ENCODE measurements at regions not wholly inside any gene's neighbourhood (a gene's known extent, or its start where the extent isn't known, plus 50 kb on each side); places are given as distances from the start of the nearest gene placed in this dataset.
A peak's percentile ranks its signal among the peaks of the same experiment; 100 is the strongest.
"Not testable (repeated sequence)": the region's sequence is repeated elsewhere in the genome, so short reads cannot be mapped to it uniquely, and the experiment has no call there.

DNA sequence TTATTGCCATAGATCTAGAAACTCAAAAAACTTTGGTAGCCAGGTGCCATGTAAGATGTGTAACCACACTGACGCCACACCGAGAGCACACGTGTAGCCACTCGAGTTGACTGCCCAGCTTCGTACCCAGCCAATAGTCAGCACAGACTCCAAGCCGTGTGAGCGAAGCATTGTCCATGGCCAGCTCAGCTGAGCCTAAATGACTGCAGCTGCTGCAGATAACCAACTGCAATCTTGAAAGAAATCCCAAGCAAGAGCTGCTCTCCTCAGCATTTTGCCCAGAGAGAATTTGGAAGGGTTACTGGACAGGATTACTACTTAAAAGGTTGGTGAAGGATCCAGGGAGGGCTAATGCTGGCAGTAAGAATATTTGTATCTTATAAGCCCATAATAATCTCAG is 193.0 kb upstream of the THRB start:
- DNase-seq (ENCODE audit: low read depth): no peak

DNA sequence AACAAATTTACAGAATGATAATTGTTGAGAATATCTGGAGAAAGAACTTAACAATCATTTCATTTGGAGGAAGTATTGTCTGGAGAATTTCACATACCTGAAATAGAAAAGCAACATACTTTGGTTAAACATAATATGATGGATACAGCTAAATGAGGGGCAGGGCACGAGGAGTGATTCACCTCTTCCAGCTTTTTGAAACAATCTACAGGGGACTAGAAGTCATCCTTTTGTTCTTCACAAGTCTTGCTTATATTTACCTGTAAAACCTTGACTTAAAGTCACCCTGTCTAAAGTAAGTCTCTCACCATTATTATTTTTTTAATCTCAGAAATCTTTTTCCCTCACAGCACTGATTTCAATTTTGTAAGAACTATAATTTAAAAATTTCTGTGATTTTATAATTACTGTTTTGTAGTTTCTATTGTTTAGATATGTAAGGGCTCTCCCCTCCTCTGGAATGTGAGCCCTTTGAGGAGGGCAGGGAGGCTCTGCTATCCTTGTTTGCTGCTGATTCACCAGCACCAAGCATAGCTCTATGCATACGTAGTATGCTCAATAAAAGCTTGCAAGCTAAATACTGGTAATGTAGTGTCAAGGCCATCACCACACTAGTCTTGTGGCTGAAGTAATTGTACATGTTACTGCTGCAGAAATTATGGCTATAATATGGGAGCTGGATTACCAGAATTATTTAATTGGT is 193.9 kb upstream of the THRB start:
- DNase-seq (ENCODE audit: low read depth): no peak

DNA sequence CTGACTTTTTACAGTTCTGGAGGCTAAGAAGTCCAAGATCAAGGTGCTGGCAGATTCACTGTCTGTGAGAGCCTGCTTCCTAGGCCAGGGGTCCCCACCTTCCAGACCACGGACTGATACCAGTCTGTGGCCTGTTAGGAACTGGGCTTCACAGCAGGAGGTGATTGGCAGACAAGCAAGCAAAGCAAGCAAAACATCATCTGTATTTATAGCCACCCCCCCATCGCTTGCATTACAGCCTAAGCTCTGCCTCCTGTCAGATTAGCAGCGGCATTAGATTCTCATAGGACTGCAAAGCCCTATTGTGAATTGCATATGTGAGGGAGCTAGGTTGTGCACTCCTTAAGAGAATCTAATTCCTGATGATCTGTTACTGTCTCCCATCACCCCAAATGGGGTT is 194.7 kb upstream of the THRB start:
- DNase-seq (ENCODE audit: low read depth): no peak

DNA sequence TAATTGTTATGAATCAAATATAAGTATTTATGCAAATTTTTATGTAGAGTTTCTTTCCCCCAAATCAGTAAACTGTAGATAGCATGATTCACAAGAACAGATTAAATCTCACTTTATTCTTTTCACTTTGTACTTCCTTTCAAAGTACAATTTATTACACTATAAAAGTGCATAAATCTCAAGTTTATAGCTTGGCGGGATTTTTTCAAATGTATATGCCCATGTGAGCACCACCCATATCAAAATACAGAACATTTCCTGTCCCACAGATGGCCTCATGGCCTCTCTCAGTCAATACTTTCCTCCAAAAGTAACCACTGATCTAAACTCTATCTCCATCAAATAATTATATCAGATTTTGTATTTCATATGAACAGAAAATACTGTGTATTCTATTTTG is 196.1 kb upstream of the THRB start:
- no peak for DNase-seq (ENCODE audit: low read depth)

DNA sequence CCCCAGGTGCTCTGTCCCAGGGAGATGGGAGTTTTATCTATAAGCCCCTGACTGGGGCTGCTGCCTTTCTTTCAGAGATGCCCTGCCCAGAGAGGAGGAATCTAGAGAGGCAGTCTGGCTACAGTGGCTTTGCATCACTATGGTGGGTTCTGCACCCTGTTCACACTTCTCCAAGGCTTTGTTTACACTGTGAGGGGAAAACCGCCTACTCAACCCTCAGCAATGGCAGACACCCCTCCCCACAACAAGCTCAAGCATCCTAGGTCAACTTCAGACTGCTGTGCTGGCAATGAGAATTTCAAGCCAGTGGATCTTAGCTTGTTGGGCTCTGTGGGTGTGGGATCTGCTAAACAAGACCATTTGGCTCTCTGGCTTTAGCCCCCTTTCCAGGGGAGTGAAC is 204.4 kb upstream of the THRB start:
- not testable (repeated sequence) for DNase-seq (ENCODE audit: low read depth)

DNA sequence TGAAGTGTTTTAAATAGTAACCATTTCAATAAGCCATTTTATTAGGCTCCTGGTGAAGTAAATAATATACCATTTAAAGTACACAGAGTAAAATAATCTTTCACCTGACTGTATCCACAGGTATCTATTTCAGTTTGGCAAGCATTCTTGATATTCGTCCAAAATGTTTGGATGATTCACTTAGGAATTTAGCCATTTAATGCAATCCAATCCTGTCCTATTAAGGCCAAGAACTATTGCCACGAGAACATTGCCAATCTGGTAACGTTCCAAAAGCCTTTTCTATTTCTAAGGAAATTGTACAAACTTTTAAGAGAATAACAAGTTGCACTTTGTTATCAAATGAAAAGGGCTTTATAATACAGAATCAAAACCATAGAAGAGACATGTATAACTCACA is 209.8 kb upstream of the THRB start:
- peak; percentile 69 for DNase-seq (ENCODE audit: low read depth)

DNA sequence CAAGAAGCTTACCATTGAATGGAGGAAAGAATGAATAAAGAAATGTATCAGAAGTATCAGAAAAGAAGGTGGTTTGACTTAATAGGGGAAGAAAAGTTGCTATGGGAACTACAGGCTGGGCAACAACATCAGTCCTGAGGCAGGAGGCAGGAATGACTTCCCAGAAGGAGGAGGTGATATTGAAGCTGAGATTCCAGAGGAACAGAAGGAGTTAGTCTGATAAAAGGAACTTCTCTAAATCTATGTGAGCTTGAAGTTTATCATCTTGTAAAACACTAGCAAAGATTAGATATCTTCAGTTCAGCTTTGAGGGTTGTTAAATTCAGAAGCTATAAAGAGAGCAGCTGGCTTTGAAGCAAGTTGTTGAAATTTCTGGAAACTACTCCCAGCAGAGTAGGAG is 213.3 kb upstream of the THRB start:
- DNase-seq (ENCODE audit: low read depth): no peak

DNA sequence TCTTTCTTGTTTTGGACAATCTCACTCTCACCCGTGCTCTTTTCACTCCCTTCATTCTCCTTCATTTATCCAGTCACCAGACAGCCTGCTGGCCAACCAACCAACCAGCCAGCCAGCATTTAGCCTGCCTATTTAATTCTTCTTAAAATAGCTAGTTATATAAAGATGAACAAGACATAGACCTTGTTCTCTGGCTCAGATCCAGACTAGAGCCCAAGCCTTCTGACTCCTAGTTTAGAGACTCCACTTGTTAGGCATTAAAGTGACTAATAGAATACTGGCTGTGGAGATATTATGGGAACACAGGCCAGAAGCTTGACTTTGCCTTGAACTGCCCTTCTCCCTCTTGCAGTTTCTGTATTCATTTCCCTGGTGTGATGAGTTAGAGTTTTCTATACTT is 215.3 kb upstream of the THRB start:
- no peak for DNase-seq (ENCODE audit: low read depth)

DNA sequence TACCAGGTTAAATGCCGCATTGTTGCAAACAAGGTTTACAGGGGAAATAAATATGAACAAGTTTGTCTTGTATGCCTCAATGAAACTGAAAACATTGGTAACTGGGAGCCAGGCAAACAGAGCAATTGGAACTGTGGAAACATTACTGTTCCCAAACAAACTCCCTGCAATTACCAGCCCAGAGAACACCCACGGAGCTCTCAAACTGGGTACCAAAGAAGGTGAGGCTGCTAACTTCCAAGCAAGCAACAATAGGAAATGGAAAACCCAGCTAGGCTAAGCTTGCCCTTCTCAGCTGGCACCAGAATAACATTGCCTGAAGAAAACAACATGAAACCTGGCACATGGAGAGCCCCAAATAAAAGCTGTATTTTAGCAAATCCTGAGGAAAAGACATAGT is 218.9 kb upstream of the THRB start:
- no peak for DNase-seq (ENCODE audit: low read depth)

DNA sequence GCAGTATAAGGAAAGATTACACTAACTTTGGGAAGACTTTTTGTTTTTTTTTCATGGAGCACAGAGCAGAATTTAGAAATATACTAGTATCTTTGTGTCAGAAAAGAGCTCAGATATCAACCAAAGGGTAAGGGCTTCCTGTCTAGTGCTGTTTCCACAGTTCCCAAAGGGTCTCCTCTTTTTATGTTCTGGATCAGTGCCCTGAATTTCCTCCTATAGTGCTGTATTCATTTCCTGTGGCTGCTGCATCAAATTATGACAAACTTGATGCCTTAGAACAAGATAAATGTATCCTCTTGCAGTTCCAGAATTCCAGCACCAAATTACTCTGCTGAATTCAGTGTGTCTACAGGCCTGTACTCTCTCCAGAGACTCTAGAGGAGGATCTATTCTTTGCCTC is 219.8 kb upstream of the THRB start:
- DNase-seq (ENCODE audit: low read depth): no peak

DNA sequence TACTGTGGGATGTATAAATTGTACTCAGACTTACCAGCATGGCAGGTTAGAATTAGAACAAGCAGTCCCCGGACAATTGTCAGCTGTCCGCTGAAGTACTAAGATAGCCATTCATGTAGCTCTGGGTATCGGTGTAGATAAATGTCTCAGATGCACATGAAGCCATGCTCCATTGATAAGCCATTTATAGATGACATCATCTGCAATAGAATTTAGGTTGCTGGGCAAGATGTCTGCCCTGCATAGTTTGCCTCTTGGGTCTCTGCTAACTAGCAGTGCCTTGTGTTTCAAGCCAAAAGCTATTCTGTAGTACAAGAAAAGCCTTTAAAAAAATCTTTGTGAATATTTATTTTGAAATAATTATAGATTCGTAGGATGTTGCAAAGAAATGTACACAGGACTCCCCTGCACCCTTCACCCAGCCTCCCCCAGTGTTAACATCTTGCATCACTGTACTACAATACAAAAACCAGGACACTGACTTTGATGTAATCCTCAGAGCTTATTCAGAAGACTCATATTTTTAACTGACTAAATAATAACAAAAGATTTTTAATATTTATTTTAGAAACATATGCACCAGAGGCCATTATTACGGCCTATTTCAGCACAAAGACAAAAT is 220.6 kb upstream of the THRB start:
- no peak for DNase-seq (ENCODE audit: low read depth)

DNA sequence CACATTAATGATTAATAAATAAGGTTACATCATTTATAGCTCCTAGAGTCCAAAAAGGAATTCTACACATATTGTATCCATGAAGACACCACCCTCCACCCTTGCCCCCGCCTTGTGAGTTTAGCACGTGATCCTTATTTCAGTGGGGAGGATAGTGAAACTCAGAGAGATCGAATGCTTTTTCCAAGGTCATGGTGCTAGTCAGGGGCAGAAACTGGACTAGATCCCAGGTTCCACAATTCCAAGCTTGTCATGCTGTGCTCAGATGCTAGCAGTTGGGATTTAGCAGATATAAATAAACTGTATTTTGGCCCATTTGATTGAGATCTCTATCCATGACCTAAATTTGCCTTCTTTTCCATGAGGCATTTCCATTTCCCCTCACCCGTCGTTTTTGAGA is 227.4 kb upstream of the THRB start:
- no peak for DNase-seq (ENCODE audit: low read depth)

DNA sequence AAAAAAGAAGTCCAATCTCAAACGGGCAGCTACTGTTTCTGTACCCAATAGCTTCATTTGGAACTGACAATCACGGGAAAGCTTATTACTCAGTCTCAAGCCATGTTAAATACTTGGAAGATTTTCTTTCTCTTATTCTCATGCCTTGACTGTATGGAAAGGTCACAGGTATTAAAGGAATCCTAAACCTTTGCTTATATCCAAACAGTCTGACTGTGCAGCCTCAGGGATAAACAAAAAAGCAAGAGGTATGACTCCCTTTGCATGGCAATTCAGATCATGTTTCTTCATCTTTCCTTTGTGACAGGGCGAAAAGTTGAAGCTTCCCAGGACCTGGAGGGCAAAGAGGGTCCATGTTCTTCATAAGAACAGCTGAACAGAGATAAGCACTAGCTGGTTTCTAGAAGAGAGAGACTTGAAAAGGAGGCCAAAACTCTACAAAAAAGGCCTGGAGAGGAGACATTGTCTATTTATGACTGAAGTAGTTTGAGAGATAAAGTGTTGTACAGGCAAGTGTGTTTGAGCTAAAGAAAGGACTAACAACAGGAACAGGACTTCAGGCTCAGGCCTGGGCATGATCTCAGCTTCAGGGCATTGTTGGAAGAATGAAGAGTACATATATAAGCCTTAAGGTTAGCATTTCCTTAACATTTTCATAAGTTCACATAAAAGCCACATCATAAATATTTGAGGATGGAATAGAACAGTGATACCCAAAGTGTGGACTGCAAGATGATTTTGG is 231.0 kb upstream of the THRB start:
- no peak for DNase-seq (ENCODE audit: low read depth)

DNA sequence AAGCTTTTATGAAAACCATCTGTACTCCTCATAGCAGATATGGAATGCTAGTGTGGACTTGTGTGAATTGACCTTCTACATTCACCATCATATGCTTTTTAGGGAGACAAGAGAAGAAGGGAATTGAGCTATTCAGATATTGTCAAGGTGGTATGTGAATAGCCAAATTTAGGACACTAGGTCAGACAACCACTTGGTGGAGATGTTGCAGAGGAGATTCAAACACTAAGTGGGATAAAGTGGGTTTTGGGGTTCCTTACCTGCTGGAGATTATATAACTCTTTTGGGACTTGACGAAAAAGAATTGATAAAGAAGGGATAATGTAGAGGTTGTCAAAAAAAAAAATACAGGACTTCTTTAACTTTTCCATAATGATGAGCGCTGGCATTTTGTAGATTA is 231.8 kb upstream of the THRB start:
- no peak for DNase-seq (ENCODE audit: low read depth)

DNA sequence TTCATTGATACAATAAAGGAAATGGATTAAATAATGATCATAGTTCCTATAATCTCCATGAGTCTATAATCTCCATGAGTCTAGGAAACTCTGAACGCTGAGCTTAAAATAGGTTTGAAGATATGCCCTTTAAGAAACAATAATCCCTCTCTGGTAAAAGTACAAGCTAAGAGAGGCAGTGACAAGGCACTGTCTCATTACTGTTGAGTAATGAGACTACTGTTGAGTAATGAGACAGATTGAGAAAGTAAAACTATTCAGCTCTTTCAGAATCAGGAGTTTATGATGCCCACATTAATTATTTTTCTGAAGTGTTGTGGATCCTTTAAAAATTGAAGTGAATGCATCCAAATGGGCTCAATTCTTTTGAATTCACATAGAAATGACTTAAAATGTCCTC is 235.5 kb upstream of the THRB start:
- DNase-seq (ENCODE audit: low read depth): no peak

DNA sequence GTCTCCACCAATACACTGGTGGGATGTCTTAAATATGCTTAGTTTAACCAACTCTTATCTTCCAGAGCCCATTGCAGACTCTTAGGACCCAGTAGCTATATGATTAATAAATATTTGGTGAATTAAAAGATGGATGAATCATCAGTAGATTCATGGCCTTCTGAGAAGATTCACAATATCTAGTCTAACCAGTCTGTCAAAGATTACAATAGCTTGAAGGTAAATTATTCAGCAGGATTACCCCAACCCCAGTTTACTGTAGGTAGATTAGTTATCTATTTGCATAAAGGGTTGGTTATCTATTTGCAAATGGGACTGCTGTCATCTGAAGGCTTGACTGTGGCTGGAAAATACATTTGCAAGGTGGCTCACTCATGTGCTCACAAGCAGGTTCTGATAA is 239.4 kb upstream of the THRB start:
- no peak for DNase-seq (ENCODE audit: low read depth)

DNA sequence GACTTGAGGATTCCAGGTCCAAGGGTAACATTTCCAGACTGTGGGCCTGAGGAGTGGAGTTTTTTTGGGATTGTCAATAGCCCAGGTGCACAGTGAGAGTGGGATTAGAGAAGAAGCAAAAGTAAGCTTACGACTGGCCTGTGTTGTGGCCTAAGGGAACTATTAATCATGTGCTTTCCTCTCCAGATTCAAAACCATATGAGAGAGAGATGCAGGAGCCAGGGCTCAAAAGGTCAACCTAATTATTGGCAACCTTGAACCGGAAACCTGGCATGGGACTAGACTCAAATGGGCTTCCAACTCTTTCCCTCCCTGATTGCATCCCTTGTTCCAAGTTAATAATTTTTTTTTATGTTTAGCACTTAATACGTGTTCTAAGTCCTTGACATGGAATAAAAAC is 242.1 kb upstream of the THRB start:
- no peak for DNase-seq (ENCODE audit: low read depth)

DNA sequence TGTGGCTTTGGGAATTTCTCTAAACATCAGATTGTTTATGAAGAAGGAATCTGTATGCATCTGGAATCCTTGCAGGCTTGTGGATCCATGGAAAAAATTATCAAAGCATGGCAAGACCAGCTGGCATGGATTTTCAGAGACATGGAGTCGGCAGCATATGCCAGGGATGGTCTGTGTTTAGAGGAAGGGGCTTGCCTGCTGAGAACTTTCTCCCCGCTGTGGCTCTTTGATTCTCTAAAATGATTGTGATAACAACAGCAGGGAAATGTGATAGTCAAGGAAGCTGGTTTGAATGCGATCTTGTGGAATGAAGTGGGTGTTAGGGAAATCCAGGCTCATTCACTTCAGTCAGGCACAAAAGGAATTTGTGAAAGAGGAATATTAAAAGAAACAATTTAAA is 245.7 kb upstream of the THRB start:
- no peak for DNase-seq (ENCODE audit: low read depth)

DNA sequence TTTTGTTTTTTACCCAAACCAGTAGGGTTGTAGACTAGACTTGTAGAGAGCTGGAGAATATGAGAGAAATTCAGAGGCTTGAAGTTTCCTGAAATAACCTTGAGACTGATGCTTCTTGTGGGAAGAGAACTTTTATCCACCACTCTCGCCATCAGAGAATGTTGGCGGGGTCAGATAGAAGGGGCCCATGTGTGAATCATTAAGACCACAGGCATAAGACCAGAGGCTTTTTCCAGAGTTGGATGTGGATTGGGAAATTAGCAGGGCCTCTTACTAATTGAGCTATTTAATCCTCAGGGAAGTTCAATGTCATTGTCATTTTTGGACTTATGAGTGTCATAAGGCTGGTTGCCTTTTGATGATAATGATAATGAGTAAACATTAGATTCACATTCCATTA is 246.9 kb upstream of the THRB start:
- DNase-seq (ENCODE audit: low read depth): no peak

DNA sequence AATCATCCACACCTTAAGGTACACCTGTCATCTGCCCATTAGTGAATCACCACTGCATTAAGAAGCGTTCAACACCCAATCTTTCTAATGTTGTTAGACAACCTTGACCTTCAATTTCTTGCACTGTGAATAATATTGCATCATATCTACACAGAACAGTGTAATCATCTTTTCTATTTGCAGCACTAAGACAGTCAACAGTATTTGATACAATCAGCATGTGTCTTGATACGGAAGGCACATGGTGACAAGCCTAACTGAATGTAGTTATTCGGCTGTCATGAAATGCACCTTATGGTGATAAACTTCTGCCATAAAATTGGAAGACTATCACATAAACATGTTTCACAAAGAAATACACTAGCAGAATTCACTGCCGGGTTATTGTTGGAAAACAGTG is 253.9 kb upstream of the THRB start:
- DNase-seq (ENCODE audit: low read depth): no peak

DNA sequence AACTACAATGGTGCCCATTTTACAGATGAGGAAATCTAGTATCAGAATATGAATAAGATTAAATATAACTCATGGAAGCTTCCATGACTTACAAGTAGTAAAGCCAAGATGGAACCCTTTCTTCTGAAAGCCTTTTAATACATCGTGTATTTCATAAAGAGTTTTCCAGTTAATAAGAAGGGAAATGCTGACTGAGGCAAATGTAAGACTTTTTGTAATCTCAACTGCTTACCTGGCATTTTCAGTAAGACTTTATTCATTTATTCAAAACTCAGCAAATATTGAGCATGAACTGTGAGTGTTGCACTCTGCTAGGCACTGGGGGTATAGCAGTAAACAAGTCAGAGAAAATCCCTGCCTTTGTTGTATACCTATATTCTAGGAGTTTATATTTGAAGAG is 256.4 kb upstream of the THRB start:
- no peak for DNase-seq (ENCODE audit: low read depth)

DNA sequence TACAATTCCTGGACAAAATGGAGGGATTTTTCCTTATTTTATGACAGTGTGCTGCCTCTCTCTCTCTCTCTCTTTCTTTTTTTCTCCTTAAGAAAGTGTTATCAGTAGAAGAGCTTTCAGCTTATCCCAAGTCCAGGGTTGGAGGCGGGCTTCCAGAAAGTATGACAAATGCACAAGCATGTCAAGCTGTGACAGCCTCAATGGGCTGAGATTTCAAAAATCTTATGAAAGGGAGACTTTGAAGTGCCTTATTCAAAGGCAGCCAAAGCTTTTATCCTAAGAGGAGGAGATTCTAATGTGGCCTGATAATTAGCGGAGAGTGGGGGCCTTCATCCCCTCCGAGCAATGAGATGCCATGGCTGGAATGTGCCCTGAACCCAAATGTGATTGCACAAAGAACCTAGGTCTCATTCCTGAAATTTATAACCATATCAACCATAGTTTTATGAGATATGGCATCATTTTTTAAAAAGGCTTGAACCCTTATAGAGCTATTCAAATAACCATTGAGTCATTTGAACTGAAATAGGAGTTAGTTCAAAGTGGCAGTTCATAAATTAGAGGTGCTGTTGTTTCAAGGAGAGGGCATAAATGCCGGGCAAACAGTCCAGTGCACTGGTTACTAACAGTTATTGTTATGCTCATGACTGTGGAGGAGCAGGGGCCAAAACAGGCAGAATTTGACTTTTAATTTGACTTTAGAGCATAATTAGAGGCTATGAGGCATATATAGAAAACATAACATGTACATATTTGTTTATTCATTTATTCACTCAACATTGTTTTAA is 261.6 kb upstream of the THRB start:
- no peak for DNase-seq (ENCODE audit: low read depth)

DNA sequence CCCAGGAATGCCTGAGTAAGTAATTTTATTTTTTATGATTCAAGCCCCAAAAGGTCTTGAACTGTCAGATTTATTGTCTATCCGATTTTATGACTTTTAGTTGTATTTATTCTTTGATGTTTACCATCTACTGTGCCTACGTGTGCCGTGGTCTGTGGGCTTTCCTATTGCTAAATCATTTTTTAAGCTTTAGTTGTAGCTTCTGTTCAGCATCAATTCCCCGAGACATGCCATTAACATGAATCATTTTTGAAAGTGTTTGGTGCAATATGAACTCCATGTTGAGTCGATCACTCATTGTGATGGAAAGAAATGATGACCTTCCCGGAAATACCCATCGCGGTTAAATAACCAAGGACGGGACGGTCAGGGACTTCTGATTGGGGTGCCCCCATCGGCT is 268.7 kb upstream of the THRB start:
- peak; percentile 69 for DNase-seq (ENCODE audit: low read depth)

Data from HS-27A (cell line).